GM19328 (cell line): ENCODE measurements at regions not wholly inside any gene's neighbourhood (a gene's known extent, or its start where the extent isn't known, plus 50 kb on each side); places are given as distances from the start of the nearest gene placed in this dataset.

ENCODE experiments used
- ATAC-seq: cut with Tn5 transposase; IDR thresholded peaks from one replicate; pipeline ENCODE4 v1.9.1; 2021; ENCODE audit warnings: mild to moderate bottlenecking, moderate library complexity; ENCODE audit not compliant: unreplicated experiment

DNA sequence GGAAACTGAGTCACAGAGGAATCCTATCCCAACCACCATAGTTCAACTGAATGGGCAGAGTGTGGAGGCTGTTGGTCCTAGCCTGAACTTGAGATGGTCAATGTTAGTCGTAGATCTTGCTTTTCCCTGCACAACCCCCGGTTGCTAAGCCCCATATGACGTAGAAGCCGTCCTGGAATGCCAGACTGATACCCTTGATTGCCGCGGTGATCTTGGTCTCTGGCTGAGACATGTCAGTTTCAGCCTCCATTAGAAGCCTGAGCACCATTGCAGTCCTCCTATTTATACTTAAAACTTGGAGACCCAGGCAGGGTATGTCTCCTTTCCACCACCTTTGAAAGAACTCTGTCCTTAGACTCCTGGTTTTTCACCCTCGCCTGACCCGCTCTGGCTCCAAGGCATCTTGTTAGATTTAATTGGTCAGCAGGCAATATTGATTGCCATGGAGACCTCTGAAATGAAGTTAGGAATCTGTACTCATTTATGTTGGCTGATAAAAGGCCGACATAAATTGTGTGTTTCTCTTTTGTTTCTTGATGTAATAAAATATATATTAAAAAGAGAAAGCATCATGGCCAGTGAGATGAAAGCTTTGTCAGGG lies 53.4 kb downstream of the RPLP1 start:
- no peak for ATAC-seq

DNA sequence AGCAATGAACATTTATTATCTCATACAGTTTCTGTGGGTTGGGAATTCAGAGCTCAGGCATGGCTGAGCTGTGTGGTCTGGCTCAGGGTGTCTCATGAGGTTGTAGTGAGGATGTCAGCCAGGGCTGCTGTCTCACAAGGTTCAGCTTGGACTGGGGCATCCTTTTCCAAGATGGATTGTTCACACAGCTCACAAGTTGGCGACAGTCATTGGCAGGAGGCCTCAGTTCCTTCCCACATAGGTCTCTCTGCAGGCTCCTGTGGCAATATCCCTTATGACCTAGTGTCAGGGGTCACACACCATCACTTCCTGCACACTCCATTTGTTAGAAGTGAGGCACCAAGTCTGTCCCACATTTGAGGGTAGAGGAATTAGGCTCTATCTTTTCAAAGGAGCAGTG lies 56.0 kb downstream of the RPLP1 start:
- ATAC-seq, result no peak

DNA sequence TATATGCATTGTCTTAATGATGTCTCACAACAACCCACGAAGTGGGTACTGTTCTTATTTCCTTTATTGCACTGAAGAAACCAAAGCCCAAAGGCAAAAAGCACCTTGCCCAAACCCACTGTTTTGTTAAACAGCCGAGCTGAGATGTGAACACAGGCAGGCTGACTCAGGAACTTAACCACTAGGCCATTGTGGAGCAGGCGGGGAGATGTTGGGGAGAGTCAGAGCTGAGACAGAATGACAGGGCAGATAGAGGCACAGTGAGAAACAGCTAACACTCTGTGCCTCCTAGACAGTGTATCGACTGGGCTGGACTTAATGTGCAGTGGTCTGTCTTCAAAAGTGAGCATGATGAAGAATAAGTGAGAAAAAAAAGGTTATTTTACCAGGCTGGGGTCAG lies 56.5 kb downstream of the RPLP1 start:
- ATAC-seq, result no peak

DNA sequence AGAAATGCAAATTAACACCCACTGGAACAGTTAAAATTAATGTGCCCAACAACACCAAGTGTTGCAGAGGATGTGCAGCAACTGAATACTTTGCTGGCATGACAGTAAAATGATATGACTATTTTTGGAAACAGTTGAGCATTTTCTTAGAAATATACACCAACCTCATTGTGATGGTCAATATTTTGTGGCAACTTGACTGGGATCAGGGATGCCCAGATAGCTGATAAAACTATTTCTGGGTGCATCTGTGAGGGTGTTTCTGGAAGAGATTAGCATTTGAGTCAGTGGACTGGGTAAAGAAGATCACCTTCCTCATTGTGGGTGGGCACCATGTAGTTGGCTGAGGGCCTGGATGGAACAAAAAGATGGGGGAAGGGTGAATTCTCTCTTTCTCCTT lies 57.9 kb downstream of the RPLP1 start:
- no peak for ATAC-seq

DNA sequence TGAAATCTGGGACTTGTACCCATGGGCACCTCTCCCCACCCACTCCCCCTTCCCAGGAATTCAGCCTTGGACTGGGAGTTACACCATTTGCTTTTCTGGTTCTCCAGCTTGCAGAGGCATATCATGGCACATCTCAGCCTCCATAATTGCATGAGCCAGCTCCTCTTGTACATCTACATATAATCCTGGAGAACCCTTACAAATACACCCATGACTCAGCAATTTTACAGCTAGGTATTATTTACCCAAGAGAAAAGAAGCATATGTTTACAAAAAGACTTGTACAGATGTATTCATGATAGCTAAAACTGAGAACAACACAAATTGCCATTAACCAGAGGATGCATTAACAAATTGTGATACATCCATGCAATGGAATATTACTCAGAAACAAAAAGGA lies 58.4 kb downstream of the RPLP1 start:
- no peak for ATAC-seq

DNA sequence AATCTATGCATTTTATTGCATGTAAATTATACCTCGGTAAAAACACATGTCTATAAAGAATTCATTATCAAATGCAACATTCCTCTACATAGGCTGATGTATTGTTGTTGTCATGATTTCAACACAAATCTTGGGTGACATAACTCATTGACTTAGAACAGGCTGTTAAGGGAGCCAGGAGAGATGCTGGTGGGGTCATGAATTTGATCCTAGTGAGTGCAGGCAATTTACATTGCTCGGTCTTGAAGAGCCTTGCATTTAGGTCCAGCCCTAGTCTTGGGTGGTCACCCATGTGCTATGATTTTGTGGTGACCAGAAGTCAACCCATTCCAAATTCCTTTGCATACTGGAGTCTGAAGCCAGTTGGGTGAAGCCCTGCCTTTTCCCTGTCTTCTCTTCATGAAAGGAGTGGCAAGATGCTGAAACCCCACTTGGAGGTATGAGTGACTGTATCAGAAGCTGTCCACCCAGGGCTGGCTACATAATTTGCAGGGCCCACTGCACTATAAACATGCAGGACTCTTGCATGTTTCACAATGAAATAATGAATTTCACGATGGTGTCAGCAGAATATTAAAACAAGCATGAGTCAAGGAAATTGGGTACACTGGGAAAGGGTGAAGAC lies 59.2 kb downstream of the RPLP1 start:
- no peak for ATAC-seq

DNA sequence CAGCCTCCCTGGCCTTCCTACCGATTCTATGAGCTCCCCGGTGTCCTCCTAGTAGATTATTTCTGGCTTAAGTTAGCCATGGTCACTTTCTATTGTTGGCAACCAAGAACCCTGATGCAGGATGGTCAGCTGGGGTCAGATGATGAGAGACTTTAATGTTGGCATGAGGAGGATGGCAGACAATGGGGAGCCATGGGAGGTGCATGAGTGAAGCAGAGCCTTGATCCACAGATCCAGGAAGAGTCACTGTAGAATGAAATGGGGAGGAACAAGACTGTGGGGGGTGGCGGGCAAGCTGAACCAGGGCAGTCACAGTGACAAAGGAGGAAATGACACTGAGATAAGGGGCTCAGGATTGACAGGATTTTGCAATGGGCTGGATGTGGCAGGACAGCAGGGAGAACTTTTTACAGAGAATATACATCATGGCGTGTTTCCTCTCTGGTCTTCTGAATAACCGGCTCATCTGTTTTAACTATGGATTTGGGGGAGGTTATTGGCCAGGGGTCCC lies 60.9 kb downstream of the RPLP1 start:
- ATAC-seq, result no peak

DNA sequence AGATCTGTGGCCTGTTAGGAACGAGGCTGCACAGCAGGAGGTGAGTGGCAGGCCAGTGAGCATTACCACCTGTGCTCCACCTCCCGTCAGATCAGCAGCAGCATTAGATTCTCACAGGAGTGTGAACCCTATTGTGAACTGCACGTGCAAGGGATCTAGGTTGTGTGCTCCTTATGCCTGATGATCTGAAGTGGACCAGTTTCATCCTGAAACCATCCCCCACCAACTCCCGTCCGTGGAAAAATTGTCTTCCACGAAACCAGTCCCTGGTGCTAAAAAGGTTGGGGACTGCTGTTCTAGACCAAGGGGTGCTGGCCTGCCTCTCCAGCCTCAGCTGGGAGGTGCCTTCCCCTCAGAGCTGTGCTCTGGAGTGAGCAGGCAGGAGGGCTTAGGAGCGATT lies 61.4 kb downstream of the RPLP1 start:
- no peak for ATAC-seq

DNA sequence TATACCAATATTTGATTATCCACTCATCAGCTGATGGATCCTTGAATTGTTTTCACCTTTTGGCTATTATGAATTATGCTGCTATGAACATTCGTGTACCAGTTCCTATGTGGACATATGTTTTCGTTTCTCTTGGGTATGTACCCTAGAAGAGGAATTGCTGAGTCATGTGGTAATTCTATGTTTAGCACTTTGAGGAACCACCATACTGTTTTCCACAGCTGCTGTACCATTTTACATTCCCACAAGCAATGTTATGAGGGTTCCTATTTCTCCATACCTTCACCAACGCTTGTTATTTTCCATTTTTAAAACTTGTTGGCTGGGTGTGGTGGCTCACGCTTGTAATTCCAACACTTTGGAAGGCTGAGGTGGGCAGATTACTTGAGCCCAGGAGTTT lies 62.9 kb downstream of the RPLP1 start:
- ATAC-seq, result no peak

DNA sequence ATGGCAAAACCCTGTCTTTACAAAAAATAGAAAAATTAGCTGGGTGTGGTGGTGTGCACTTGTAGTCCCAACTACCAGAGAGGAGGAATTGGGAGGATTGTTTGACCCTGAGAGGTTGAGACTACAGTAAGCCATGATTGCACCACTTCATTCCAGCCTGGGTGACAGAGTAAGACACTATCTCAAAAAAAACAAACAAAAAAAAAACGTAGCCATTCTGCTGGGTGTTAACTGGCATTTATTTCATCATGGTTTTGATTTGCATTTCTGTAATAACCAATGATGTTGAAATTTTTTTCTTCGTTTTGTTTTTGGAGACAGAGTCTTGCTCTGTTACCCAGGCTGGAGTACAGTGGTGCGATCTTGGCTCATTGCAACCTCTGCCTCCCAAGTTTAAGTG lies 63.3 kb downstream of the RPLP1 start:
- no peak for ATAC-seq

DNA sequence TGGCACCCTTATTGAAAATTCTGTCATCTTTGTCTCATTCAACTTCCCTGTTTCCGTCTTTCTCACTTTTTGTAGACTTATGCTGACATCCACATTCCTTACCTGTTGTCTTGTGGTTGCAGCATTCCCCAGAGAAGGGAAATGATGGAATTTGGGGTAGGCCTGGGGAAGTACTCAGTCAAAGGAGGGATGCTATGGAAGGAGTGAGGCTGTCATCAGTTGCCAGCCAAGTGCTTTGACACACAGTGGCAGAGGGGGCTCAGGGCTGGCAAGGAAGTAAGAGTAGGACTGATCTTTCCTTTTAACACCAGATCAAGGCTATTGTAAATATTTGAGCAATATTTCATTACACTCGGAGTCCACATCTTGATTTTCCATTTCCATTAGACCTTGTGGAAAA lies 64.4 kb downstream of the RPLP1 start:
- no peak for ATAC-seq

DNA sequence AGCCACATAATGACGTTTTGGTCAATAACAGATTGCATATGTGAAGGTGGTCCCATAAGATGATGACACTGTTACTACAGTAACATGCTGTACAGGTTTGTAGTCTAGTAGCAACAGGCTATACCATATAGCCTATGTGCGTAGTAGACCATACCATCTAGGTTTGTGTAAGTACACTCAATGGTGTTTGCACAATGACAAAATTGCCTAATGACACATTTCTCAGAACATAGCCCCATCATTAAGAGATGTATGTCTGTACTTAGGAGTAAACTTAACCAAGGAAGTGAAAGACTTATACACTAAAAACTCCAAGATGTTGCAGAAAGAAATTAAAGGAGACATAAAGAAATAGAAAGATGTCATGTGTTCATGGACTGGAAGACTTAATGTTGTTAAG lies 66.2 kb downstream of the RPLP1 start:
- no peak for ATAC-seq

DNA sequence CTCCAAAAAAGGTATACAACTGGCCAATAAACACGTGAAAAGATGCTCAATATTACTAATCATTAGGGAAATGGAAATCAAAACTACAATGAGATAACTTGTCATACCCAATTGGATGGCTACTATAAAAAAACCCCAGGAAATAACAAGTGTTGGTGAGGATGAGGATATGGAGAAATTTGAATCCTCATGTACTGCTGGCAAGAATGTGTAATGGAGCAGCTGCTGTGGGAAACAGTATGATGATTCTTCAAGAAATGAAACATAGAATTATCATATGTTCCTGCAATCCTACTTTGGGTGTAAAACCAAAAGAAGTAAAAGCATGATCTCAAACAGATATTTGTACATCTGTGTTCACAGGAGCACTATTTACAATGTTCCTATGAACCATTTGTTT lies 67.4 kb downstream of the RPLP1 start:
- no peak for ATAC-seq

DNA sequence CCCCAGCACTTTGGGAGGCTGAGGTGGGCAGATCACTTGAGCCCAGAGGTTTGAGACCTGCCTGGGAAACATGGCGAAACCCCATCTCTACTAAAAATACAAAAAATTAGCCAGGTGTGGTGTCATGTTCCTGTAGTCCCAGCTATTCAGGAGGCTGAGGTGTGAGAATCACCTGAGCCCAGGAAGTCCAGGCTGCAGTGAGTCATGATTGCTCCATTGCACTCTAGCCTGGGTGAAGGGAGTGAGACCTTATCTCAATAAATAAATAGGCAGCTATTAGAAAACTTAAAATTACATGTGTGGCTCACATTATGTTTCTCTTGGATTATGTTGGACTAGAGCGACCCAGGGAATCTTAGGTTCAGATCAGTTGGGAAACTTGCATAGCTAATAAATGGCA lies 69.7 kb downstream of the RPLP1 start:
- no peak for ATAC-seq

DNA sequence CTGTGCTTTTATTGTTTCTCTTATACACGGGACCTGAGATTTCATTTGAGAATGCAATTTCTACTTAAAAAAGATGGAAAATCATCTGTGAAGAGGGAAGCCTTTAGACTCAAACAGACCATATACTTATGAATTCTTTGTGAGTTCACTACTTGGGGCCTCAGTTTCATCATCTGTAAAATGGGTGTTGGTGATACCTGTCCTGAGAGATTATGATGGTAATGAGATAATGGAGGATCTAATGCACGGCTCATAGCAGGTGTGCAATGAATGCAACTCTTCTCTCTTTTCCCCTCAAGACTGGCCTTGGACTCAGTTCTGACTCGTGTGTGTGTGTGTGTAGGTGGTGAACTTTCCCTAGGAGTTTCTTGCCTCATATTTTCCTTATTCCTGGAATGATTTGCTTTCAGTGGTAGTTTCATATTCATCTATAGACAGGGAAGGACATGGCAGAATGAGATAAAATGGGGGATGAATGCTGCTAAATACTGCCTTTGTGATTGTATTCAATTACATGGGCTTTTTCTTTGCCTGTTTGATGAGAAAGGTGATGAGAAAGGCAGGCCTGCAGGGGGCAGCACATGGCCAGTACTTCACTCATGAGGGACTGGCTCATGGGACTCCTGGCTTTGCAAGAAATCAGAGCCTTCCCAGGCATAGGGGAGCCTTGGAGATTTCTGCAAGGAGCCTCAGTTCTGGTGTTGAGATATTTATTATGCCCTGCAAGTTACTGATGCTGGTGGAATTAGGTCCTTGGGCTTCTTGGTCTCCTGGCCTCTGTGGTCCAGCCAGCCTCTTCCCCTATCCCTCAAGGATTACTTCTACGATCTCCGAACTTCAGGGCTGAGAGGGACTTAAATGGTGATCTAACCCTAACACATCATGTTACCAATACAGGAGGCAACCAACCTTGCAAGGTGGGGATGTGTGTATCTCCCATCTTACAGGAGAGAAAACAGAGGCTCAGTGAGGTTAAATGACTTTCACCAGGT lies 70.7 kb downstream of the RPLP1 start:
- no peak for ATAC-seq

DNA sequence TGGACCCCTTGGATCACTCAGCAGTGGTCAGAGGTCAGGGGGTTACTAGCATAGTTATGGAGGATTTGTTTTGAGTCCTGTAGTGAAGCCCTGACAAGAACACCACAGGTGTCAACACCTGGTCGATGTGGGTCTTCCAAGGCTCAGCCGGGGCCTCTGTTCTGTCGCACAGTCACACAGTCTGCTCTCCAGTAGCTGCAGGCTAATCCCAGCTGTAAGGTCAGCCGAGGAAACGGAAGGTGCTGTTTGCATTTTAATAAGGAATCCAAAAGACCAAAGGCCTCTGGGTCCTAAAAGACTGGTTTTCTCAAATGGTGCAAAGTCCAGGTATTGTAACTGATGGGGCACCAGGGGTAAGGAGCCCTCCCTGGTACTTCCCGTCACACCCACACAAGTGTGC lies 71.7 kb downstream of the RPLP1 start:
- ATAC-seq, result no peak

DNA sequence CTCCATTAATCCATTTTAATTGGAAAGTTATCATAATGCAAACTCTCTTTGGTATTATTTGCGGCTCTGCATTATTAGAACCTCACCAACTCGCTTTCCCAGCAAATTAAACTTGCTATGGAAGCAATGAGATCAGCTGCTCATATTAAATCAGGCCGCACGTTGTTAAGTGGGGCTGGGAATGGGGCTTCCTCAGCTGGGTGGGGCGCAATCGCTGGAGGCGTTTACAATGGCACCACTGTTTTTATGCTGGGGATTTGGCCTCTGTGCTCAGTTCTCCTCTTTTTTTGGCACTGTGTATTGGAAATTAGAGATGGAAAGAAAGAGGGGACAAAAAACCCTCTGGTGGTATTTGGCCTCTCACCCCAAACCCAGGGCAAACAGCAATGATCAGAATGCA lies 72.2 kb downstream of the RPLP1 start:
- ATAC-seq, result no peak

DNA sequence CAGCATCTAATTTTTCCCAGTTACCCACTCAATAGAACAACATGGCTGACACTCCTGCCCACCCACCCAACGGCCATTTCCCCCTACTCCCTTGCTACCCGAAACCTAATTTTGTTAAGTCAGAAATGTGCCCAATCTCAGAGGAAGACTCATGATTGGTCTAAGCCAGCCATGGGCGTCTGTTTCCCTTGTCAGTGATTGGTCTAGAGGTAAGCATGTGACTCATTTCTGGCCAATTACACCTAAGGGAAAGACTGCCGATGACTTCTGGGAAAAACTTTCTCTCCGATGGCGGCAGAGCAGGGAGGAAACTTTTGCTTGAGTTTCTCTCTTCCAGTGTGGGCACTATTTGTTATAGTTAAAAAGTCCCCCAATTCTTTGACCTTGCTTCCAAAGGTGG lies 72.9 kb downstream of the RPLP1 start:
- no peak for ATAC-seq

DNA sequence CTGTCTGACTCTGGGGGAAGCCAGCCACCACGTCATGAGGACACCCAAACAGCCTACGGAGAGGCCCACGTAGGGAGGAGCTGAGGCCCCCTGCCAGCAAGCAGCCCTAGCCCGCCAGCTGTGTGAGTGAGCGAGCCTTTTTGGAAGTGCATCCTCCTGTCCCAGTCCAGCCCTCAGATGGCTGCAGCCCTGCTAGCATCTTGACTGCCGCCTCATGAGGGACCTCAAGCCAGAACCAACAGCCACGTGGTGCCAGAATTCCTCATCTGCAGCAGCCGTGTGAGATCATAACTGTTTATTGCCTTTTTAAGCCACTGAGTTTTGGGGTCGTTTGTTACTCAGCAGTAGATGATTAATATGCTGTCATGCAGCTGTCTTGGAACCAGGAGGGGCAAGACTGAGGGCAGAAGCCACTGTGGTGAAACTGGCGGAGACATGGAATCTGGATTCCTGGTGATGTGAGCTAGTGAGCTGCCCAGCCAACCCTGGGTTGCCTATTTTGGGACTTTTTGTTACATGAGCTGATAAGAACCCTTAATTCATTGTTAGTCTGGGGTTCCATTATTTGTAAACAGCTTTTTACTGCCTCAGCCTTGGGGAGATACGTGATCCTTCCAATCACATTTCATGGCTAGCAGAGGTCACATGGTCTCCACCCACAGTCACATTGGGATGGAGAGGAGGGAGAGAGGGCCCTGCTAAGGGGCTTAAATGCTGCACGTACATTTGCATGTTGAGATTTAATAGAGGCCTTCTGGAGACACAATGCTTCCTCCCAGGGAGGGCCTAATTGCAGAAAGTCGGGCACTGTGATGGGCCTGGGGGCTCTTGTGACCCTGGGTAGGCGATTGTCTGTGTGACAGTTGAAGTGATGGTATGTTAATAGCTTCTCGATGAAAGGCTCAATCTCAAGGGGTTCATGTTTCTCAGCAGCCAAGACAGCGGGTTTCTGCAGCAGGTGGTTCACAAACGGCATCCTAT lies 73.8 kb downstream of the RPLP1 start:
- ATAC-seq, result no peak

DNA sequence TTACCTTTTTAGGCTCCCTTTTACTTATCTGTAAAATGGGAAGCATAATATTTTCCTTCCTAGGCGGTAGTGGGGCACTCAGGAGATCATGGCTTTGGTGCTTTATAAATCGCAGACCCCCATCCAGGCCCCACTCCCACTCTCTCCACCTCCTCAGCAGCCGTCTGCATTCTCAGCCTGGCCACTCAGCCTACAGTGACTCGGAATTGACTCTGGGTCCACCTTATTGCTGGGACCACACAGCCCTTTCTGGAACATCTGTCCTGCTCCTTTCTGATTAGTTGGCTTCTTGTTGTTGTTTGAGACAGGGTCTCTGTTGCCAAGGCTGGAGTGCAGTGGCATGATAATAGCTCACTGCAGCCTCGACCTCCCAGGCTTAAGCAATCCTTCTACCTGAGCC lies 76.5 kb downstream of the RPLP1 start:
- no peak for ATAC-seq
